Neuron (in vitro differentiated cells): ENCODE measurements at regions not wholly inside any gene's neighbourhood (a gene's known extent, or its start where the extent isn't known, plus 50 kb on each side); places are given as distances from the start of the nearest gene placed in this dataset.

Source experiments
- H2AFZ ChIP-seq: one replicate; pipeline ENCODE4 v1.6.1; 2013; ENCODE audit warnings: low read depth, mild to moderate bottlenecking, inconsistent platforms, low read length, moderate library complexity
- H3K27me3 ChIP-seq: one replicate; pipeline ENCODE4 v1.6.1; 2013; ENCODE audit warnings: low read length; ENCODE audit not compliant: insufficient read depth
- H3K36me3 ChIP-seq: one replicate; pipeline ENCODE4 v1.6.1; 2013; ENCODE audit warnings: low read length; ENCODE audit not compliant: insufficient read depth
- H3K4me1 ChIP-seq: one replicate; pipeline ENCODE4 v1.6.1; 2013; ENCODE audit warnings: low read length; ENCODE audit not compliant: insufficient read depth
- H3K4me3 ChIP-seq: 2 replicates; pipeline ENCODE4 v1.5.1; 2013; ENCODE audit warnings: mild to moderate bottlenecking, low read length, moderate library complexity
- H3K9me3 ChIP-seq: one replicate; pipeline ENCODE4 v1.6.1; 2013; ENCODE audit warnings: low read length

- peaks cover 2% of the 10 kb centered on the region for H3K4me1 ChIP-seq
Measured at GRCh38 chr2:65598996-65599395, 166.6 kb upstream of the SPRED2 start.

DNA sequence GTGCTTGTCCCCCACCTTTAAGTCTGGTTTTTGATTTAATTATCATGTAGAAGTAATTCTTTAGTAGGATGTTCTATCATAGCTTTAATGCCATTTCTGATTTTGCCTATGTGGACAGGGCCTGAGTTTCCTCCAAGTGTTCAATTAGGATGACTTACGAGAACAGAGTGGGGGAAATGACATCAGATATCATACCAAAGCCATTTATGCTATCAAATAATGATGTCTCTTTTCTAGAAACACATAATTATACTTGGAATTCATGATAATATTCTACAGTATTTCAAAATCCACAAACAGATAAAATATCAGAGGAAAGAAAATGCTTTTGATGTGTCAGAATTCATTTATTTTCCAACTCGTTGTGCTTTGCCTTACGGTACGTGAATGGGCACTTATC lies 165.9 kb upstream of the SPRED2 start:
- H2AFZ ChIP-seq, result no peak overlapping the region
- H3K27me3 ChIP-seq, result no peaks in the 10 kb centered on the region
- H3K36me3 ChIP-seq, result no peaks in the 10 kb centered on the region
- H3K4me1 ChIP-seq, result peaks cover 2% of the 10 kb centered on the region
- no peak overlapping the region for H3K4me3 ChIP-seq
- H3K9me3 ChIP-seq, result no peaks in the 10 kb centered on the region

More at GRCh38 chr2:65598996-65599395, 166.6 kb upstream of the SPRED2 start:
- Histone ChIP-seq H2AFZ (no peak overlapping the region), H3K36me3 (no peaks in the 10 kb centered on the region), H3K9me3 (no peaks in the 10 kb centered on the region), H3K4me3 (no peak overlapping the region), H3K27me3 (no peaks in the 10 kb centered on the region)

GRCh38 chr2:65595630-65596029 lies 163.2 kb upstream of the SPRED2 start:
- Histone ChIP-seq H2AFZ (no peak overlapping the region), H3K4me3 (no peak overlapping the region), H3K9me3 (no peaks in the 10 kb centered on the region), H3K27me3 (no peaks in the 10 kb centered on the region), H3K36me3 (no peaks in the 10 kb centered on the region), H3K4me1 (peaks cover 2% of the 10 kb centered on the region)

DNA sequence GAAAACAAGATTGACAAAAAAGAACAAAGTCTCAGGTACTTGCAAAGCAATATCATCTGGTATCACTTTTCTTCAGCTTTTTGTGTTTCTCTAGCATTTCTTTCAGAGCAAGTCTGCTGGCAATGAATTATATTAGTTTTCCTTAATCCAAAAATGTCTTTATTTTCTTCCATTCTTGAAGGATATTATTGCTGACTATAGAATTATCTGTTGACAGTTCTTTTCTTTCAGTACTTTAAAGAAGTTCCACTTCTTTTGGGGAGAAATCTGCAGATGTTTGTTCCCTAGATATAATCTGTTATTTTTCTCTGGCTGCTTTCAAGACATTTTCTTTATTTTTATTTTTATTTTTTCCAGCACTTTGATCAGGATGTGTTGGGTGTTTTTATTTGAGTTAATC lies 161.8 kb upstream of the SPRED2 start:
- Histone ChIP-seq H2AFZ (no peak overlapping the region), H3K36me3 (no peaks in the 10 kb centered on the region), H3K27me3 (no peaks in the 10 kb centered on the region), H3K9me3 (no peaks in the 10 kb centered on the region), H3K4me3 (no peak overlapping the region), H3K4me1 (no peaks in the 10 kb centered on the region)

DNA sequence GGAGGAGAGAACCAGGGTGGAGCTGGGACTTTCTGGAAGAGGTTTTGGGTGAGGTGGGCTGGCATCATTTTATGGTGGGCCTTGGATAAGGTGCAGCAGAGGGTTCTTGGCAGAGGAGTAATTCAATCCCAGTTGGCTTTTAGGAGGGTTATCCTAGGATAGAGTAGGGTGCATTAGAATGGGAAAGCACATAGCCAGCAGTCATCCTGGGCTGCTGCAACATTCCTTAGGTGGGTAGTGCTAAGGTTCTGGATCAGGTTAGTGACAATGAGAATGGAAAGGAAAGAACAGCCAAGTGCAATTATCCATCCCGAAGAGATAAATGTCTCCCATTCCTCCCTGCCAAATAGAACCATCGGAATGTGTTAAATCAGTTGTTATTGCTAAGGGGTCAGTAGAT lies 157.3 kb upstream of the SPRED2 start:
- no peaks in the 10 kb centered on the region for H3K27me3 ChIP-seq
- H3K4me3 ChIP-seq, result no peak overlapping the region
- no peaks in the 10 kb centered on the region for H3K36me3 ChIP-seq
- H3K9me3 ChIP-seq, result no peaks in the 10 kb centered on the region
- no peak overlapping the region for H2AFZ ChIP-seq
- H3K4me1 ChIP-seq, result no peaks in the 10 kb centered on the region

GRCh38 chr2:65587779-65588178 lies 155.4 kb upstream of the SPRED2 start:
- Histone ChIP-seq H3K9me3 (no peaks in the 10 kb centered on the region), H3K36me3 (no peaks in the 10 kb centered on the region), H3K27me3 (no peaks in the 10 kb centered on the region), H3K4me3 (no peak overlapping the region), H3K4me1 (no peaks in the 10 kb centered on the region), H2AFZ (no peak overlapping the region)

DNA sequence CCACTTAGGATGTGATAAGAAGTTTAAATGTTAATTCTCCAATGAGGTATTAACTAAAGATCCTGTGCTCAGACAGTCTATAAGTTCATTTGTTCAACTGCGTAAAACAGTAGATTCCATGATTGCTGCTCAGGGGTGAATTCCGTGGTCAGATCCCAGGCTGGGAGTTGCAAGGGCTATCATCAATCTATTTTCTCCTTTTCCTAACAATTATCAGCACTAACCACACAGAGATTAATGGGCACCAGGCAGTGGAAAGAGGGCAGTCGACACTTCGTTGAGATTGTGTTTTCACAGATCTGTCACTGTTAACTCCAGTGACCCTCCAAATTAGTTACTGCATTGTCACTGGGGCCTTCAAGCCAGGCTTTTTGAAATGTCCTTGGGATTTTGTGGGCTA lies 154.1 kb upstream of the SPRED2 start:
- Histone ChIP-seq H3K27me3 (no peaks in the 10 kb centered on the region), H3K9me3 (no peaks in the 10 kb centered on the region), H3K36me3 (no peaks in the 10 kb centered on the region), H3K4me3 (no peak overlapping the region), H2AFZ (no peak overlapping the region), H3K4me1 (no peaks in the 10 kb centered on the region)

DNA sequence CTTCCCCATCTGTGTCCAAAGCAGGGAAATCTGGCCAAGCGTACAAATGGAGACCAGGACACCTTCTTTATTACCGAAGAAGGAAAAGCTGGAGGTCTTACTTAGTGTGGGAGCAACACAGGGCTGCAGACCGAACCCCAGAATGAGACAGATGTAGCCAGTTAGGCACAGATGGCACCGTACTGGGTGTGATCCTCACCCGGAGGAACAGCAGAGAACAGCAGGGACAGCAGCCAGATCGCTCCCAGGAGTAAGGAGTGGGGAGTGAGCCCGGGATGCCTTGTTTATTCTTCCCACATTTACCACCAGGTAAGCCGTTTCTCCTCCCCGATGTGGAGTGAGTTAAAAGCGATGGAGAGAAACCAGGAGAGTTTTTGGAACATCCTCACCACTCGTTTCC lies 150.7 kb upstream of the SPRED2 start:
- Histone ChIP-seq H3K4me1 (peaks cover 3% of the 10 kb centered on the region), H3K27me3 (no peaks in the 10 kb centered on the region), H3K36me3 (no peaks in the 10 kb centered on the region), H3K4me3 (no peak overlapping the region), H2AFZ (no peak overlapping the region), H3K9me3 (no peaks in the 10 kb centered on the region)

GRCh38 chr2:65582364-65582763 lies 150.0 kb upstream of the SPRED2 start:
- H3K4me1 ChIP-seq, result peaks cover 3% of the 10 kb centered on the region
- H2AFZ ChIP-seq, result no peak overlapping the region
- no peaks in the 10 kb centered on the region for H3K9me3 ChIP-seq
- no peak overlapping the region for H3K4me3 ChIP-seq
- H3K27me3 ChIP-seq, result no peaks in the 10 kb centered on the region
- H3K36me3 ChIP-seq, result no peaks in the 10 kb centered on the region

- H3K27me3 ChIP-seq, result no peaks in the 10 kb centered on the region
- no peak overlapping the region for H3K4me3 ChIP-seq
- H3K36me3 ChIP-seq, result no peaks in the 10 kb centered on the region
- peaks cover 3% of the 10 kb centered on the region for H3K4me1 ChIP-seq
- H2AFZ ChIP-seq, result no peak overlapping the region
- no peaks in the 10 kb centered on the region for H3K9me3 ChIP-seq
Measured at GRCh38 chr2:65580824-65581223, 148.4 kb upstream of the SPRED2 start.

GRCh38 chr2:65579506-65580235 lies 147.3 kb upstream of the SPRED2 start:
- H3K4me1 ChIP-seq, result peaks cover 6% of the 10 kb centered on the region
- H3K36me3 ChIP-seq, result no peaks in the 10 kb centered on the region
- no peaks in the 10 kb centered on the region for H3K27me3 ChIP-seq
- no peak overlapping the region for H3K4me3 ChIP-seq
- H3K9me3 ChIP-seq, result no peaks in the 10 kb centered on the region
- H2AFZ ChIP-seq, result no peak overlapping the region

DNA sequence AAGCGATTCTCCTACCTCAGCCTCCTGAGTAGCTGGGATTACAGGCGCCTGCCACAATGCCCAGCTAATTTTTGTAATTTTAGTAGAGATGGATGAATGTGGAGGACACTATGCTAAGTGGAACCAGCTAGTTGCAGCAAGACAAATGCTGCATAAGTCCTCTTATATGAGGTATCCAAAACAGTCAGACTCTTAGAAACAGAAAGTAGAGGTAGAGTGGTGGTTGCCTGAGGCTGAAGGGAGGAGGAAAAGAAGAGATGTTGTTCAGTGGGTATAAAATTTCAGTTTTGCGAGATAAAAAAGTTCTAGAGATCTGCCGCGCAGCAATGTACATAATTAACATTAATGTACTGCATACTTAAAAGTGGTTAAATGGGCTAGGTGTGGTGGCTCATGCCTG lies 145.3 kb upstream of the SPRED2 start:
- no peaks in the 10 kb centered on the region for H3K36me3 ChIP-seq
- H3K4me3 ChIP-seq, result no peak overlapping the region
- H3K9me3 ChIP-seq, result no peaks in the 10 kb centered on the region
- H3K4me1 ChIP-seq, result peaks cover 6% of the 10 kb centered on the region
- no peaks in the 10 kb centered on the region for H3K27me3 ChIP-seq
- H2AFZ ChIP-seq, result no peak overlapping the region

DNA sequence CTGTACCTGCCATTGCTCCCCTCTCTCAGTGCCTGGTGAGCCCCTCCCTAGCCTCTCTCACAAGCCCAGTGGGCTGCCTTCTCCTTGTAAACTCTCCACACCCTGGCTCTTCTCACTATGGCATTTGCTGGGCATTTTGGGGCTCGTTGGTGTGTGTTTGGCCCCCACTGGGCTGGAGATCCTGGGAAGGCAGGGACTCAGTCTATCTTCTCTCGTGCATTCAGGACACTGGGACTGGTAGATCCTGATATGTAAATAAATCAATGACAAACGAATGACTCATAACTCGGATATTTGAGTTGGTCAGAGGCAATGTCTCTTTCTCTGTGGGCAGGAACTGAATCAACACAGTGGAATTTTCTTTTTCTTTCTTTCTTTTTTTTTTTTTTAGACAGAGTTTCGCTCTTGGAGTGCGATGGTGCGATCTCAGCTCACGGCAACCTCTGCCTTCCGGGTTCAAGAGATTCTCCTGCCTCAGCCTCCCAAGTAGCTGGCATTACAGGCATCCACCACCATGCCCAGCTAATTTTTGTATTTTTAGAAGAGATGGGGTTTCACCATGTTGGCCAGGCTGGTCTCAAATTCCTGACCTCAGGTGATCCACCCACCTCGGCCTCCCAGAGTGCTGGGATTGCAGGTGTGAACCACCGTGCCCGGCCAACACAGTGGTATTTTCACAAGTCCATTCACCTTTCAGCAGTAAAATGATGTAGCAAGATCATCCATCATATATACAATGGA lies 144.6 kb upstream of the SPRED2 start:
- Histone ChIP-seq H3K27me3 (no peaks in the 10 kb centered on the region), H3K9me3 (no peaks in the 10 kb centered on the region), H3K4me1 (peaks cover 6% of the 10 kb centered on the region), H3K4me3 (no peak overlapping the region), H2AFZ (no peak overlapping the region), H3K36me3 (no peaks in the 10 kb centered on the region)
